NCI-H524 (cell line): ENCODE measurements at regions not wholly inside any gene's neighbourhood (a gene's known extent, or its start where the extent isn't known, plus 50 kb on each side); places are given as distances from the start of the nearest gene placed in this dataset.
"Not testable (repeated sequence)": the region's sequence is repeated elsewhere in the genome, so short reads cannot be mapped to it uniquely, and the experiment has no call there.

Experiments
- DNase-seq, 2 experiments: peaks; one replicate each; lab custom pipeline; 2025; lab: John Stamatoyannopoulos, UW

DNA sequence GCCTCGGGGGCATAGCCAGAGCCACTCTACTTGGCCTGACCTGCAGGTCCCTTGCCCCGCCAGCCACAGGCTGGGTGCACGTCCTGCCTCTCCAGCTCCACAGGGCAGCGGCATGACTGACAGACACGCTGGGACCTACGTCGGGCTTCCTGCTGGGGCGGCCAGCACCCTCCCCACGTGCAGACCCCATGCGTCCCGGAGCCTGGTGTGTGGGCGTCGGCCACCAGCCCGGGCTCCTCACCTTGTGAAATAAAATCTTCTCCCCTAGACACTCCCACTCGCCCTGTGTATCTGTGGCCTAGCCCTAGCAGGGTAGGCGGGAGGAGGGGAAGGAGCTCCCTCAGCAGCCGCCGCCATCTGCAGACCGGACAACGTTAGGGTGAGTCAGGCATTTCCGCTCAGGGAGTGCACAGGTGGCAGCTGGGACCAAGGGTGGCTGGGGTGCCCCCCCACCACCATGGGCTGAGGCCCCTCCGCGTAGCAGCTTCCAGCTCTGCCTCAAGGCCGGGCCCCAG is 119.5 kb downstream of the IGLL1 start:
- DNase-seq: peak in 1 of 2 experiments; percentile 73

GRCh38 chr22:23459645-23460516 is 120.2 kb downstream of the IGLL1 start:
- not testable (repeated sequence) for DNase-seq

DNA sequence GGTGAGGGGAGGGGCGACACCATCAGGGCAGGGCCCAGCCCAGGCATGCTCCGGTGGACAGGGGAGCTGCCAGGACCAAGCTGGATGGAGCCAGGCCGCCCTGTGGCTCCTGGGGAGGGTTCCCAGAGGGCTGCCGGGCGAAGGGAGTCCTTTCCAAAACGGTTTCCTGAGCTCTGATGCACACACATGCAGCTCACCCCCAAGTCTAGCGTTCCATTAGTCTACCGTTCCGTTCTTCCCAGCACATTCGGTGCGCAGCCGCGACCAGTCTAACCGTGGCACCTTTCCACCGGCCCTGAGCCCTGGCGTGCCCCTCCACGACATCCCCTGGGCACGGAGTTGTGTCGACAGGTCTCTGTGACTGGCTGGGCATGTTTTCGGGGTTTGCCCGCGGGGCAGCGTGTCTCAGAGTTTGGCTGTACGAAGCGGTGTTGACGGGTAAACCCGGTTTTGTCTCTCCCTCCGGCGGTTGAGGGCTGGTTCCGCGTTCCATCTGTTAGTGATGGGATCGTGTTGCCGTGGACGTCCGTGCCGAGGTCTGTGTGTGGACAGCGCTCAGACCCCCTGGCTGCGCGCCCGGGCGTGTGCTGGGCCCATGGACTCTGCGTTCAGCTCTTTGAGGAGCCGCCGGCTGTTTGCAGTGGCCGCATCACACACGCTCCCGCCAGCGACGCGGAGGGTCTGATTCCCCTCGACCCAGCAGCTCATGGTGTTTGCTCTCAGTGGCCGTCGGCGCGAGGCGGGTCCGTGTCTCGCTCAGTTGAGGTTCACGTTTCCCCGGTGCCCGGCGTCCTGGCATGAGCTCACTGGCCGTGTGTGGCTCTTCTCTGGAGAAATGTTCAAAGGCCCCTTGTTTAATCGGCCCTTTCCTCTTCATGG is 121.2 kb downstream of the IGLL1 start:
- no peak for DNase-seq

DNA sequence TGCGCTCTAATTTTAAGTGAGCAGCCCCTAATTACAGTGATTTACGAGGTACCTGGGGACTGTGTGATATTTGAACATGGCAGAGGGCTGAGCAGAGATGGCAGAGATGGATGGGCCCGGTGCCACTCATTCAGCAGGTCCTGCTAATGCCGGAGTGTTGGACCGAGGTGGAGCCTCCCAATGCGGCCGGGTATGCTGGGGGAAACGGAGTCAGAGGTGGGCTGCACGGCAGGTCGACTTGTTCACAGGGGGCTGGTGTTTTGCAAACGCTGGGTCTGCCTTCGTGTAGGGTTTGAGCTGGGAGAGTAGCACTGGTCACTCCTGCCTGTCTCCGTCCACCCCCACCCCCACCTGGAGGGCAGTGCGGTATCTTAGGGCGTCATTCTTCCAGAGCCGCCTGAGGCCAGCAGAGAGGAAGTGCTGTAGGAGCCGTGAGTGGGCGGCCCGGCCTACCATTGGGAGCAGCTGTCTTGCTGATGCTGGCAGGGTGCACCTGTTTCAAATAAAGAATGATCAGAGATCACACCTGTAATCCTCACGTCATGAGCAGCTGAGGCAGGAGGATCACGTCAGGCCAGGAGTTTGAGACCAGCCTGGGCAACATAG is 122.6 kb downstream of the IGLL1 start:
- no peak for DNase-seq

- DNase-seq: not testable (repeated sequence)
Measured at GRCh38 chr22:23456666-23457379, 123.3 kb downstream of the IGLL1 start.

DNA sequence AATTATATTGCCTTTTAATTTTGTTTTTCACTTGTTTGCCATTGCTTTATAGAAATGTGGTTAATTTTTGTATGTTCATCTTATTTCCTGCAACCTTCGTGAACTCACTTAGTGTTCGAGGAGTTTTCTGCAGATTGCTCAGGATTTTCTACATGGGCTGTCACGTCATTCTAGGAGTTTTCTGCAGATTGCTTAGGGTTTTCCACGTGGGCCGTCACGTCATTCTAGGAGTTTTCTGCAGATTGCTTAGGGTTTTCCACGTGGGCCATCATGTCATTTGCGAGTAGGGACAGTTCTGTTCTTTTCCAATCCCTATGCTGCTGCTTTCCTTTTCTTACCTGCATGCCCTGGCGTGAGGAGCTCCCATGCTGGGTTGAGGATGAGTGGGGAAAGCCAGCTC is 125.7 kb downstream of the IGLL1 start:
- not testable (repeated sequence) for DNase-seq

GRCh38 chr22:23453277-23453676 is 126.8 kb downstream of the IGLL1 start:
- no peak for DNase-seq

DNA sequence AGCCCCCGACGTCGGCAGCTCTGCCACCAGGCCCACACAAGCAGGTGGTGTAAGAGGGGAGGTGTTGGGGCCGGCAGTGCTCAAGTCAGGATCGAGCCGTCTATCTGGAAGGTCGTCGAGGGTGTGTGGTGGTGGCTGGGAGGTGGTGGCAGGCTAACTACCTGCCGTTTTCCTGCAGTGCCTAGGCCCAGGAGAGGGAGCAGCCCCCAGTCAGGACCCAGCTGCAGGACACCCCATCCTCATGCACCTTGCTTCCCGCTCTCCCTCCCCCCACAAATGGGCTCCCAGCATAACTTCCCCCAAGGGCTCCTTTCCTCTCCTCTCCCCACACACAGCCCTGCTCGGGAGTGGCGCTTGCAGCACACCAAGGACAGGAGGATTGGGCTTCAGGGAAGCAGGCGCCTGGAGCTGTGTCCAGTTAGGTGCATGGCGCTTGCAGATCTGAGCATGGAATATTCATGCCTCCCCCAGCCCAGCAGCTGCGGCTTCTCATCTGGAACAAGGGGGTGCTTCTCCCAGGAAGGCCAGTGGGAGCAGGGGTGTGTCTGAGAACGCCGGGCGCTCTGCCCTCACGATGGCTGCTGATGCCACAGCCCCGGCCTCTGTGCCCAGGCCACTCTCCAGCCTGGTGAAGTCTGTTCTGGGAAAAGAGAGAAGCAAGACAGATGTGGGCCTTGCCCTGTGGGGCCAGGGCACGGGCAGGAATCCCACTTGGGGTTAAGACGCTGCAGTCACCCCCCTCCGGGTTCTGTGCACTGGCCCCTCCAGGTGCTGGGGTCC is 127.7 kb downstream of the IGLL1 start:
- no peak for DNase-seq

DNA sequence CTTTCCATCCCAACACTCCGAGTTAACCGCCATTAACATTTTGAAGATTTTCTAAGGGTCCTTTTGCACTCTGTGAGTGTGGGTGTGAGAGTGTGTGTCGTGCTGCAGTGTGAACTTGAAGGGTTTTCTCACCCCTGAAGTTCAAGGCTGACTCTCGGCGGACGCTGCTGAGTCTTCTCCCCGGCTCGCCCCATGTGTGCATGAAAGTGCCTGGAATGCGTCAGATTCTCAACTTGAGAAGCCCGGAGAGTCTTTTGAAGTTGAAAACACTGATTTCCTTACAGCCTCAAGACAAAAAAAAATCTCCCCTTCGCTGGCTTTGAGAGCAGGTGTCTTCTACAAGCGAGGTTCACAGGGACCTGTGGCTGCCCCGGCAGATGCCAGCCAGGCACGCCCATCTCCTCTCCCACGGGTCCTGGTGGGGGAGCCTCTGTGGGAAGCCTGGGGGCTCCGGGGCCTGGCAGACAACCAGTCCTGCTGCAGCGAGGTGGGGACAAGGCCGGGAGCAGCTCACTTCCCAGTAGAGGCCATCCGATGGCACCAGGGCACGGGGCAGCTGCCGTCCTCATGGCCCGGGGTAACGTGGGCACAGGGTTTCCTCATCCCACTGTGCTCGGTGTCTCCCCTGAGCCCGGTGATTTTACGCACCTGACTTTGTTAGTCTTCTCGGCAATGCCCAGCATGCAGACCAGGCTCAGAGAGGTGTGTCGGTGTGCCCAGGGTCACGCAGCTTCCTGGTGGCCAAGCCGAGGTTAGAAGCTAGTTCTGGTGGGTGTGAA is 128.4 kb downstream of the IGLL1 start:
- DNase-seq: not testable (repeated sequence)

DNA sequence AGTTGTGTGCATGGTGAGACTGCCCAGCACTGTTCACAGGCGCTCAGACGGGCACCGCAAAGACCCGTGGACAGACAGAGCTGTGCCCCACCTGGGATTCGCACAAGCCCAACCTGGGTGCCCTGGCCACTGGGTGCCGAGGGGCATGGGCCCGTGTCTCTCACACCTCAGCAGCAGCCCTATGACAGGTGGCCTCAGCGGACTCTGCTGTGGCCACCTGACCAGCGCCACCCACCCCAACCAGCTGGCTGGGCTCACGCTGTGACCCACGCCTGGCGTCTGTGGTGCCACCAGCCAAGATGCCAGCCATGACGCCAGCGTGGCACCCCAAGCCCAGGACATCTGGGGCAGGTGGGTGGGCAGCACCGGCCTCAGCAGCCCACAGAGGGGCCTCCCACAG is 129.3 kb downstream of the IGLL1 start:
- not testable (repeated sequence) for DNase-seq

DNA sequence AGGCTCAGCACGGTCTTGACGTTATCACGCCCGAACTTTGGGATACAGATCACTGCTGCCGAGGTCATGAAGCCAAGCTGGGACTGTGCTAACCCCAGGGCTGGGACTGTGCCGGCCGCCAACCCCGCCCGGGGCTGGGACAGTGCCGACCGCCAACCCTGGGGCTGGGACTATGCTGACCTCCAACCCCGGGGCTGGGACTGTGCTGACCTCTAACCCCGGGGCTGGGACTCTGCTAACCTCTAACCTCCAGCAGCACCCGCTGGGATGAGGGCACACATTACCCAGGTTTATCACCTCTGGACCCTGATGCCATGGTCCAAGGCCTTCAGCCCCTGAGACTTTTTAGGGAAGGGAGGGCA is 129.7 kb downstream of the IGLL1 start:
- DNase-seq: no peak

DNA sequence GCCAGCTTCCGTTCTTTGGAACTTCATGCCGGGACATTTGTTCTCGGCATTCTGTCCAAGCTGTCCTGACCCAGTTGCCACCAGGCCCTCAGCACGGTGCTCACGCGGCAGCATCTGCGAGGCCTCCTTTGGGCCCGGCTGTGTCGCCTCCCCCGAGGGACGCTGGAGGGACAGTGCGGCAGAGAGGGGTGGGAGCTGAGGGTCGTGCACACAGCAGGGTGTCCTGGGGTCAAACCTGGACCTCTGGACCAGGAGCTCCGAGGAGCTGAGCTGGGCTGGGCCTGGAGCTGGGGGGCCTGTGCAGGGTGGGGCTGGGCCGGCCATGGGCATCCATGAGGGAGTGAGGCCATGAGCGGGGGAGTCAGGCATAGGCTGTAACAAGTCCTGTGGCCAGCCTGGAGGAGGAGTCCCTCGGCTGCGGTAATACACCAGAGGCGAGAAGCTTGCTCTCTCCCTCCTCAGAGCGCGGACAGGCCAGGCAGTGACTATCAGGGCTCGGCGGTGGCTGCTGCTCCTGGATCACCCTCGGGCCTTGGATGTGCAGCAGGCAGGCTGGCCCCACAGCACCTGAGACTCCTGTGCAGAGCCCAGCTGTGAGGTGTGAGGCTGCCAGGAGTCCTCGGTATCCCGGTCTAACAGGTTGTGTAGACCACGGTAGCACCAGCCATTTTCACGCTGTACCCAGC is 130.2 kb downstream of the IGLL1 start:
- DNase-seq: not testable (repeated sequence)

DNA sequence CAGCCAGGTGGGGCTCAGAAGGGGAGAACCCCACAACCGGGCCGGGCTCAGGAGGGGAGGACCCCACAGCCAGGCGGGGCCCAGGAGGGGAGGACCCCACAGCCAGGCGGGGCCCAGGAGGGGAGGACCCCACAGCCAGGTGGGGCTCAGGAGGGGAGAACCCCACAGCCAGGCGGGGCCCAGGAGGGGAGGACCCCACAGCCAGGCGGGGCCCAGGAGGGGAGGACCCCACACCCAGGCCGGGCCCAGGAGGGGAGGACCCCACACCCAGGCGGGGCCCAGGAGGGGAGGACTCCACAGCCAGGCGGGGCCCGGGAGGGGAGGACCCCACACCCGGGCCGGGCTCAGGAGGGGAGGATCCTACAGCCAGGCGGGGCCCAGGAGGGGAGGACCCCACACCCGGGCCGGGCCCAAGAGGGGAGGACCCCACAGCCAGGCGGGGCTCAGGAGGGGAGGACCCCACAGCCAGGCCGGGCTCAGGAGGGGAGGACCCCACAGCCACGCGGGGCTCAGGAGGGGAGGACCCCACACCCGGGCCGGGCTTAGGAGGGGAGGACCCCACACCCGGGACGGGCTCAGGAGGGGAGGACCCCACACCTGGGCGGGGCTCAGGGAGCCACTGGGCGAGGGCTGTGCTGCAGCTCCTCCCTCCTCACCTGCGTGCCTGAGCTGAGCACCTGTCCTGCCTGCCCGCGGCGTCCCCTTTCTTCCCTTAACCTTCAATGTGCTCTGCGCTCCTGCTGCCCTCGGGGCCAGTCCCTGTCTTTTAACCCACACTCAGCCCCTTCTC is 131.4 kb downstream of the IGLL1 start:
- not testable (repeated sequence) for DNase-seq

GRCh38 chr22:23446796-23447350 is 133.2 kb downstream of the IGLL1 start:
- no peak for DNase-seq

- DNase-seq: not testable (repeated sequence)
Measured at GRCh38 chr22:23446194-23446593, 133.9 kb downstream of the IGLL1 start.

DNA sequence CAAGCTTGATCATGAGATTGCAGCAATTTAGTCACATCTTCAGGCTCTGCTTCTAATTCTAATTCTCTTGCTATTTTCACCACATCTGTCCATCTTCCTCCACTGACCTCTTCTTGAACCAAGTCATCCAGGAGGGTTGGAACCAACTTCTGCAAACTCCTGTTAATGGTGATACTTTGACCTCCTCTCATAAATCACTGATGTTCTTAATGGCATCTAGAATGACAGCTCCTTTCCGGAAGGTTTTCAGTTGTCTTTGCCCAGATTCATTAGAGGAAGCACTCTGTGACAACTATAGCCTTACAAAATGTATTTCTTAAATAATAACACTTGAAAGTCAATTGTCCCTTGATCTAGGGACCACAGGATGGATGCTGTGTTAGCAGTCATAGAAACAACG is 136.2 kb downstream of the IGLL1 start:
- not testable (repeated sequence) for DNase-seq

GRCh38 chr22:23439581-23439980 is 140.5 kb downstream of the IGLL1 start:
- DNase-seq: not testable (repeated sequence)

- DNase-seq: no peak
Measured at GRCh38 chr22:23438216-23438615, 141.9 kb downstream of the IGLL1 start.
